Keratinocyte (primary cell): ENCODE measurements at regions not wholly inside any gene's neighbourhood (a gene's known extent, or its start where the extent isn't known, plus 50 kb on each side); places are given as distances from the start of the nearest gene placed in this dataset.

ENCODE experiments used
- CTCF ChIP-seq, 3 experiments: IDR thresholded peaks in 1 of 3; conservative IDR thresholded peaks in 1 of 3; optimal IDR thresholded peaks in 1 of 3; 2 replicates in 2 of 3; 3 replicates in 1 of 3; pipeline versions ENCODE3 to v1.5.1; 2011; ENCODE audit warnings: low read length in 3 of 3, mild to moderate bottlenecking in 3 of 3, moderate library complexity in 2 of 3, control low read depth in 1 of 3, inconsistent platforms in 1 of 3; ENCODE audit not compliant: insufficient read depth in 2 of 3; ENCODE audit errors: extremely low read depth in 1 of 3
- EZH2 ChIP-seq: IDR thresholded peaks from one replicate; pipeline ENCODE4 v1.6.1; 2012; ENCODE audit warnings: inconsistent platforms, mild to moderate bottlenecking, low read length, moderate library complexity

DNA sequence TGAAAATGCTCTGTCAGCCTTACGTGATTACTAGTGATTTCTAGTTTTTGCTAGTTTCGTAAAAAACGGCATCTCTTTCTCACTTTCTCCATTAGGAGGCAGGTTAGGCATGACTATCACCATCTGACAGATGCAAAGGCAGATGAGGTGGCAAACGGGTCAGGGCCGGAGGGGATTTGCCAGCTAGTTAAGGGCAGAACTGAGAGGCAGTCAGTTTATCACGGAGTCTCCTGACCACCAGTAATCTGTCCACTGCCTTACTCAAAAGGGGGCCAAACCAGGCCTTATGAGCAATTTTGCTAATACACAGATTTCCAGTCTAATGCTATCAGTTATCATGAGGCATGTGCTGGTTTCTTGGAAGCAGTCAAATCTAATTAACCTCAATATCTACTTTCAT is 159.3 kb downstream of the TSEN15 start:
- TF ChIP-seq CTCF (optimal IDR thresholded peaks at IDR 0.05 in 1 of 3, IDR thresholded peaks at IDR 0.05 in 1 of 3, conservative IDR thresholded peaks at IDR 0.05 in 1 of 3; ENCODE audit: extremely low read depth in 1 of 3, insufficient read depth in 2 of 3, low read length in 3 of 3) (no peak), EZH2 (no peak)
